Nephron (organoid): ENCODE measurements at regions not wholly inside any gene's neighbourhood (a gene's known extent, or its start where the extent isn't known, plus 50 kb on each side); places are given as distances from the start of the nearest gene placed in this dataset.

Experiments
- H3K27ac Mint-ChIP-seq, 3 experiments: 2 replicates each; pipeline ENCODE4 v1.8.0; 2020; ENCODE audit warnings: mixed read lengths in 3 of 3, mild to moderate bottlenecking in 2 of 3, moderate library complexity in 1 of 3
- H3K27me3 Mint-ChIP-seq: 2 replicates; pipeline ENCODE4 v1.8.0; 2021; ENCODE audit warnings: low read depth, mild to moderate bottlenecking, moderate library complexity, mixed read lengths
- H3K36me3 Mint-ChIP-seq: 2 replicates; pipeline ENCODE4 v1.8.0; 2020; ENCODE audit warnings: low read depth, mixed read lengths
- H3K4me1 Mint-ChIP-seq: 2 replicates; pipeline ENCODE4 v1.8.0; 2020; ENCODE audit warnings: mixed read lengths
- H3K4me3 Mint-ChIP-seq, 3 experiments: 2 replicates each; pipeline ENCODE4 v1.8.0; 2020; ENCODE audit warnings: mild to moderate bottlenecking in 3 of 3, mixed read lengths in 3 of 3, moderate library complexity in 2 of 3
- H3K9me3 Mint-ChIP-seq: 2 replicates; pipeline ENCODE4 v1.8.0; 2020; ENCODE audit warnings: mixed read lengths
- CTCF ChIP-seq, 3 experiments: fragments of 200-600 bp; sonication (generic); IDR thresholded peaks; one replicate each; pipeline ENCODE4 v1.5.0; 2021; ENCODE audit warnings: antibody characterized with exemption in 3 of 3; ENCODE audit not compliant: unreplicated experiment in 3 of 3

GRCh38 chr6:97870273-97870672 is 587.3 kb upstream of the MMS22L start:
- Mint-ChIP-seq H3K9me3 (no peaks in the 10 kb centered on the region), H3K27ac (no peak overlapping the region), H3K27me3 (no peaks in the 10 kb centered on the region), H3K36me3 (no peaks in the 10 kb centered on the region), H3K4me1 (no peaks in the 10 kb centered on the region), H3K4me3 (no peak overlapping the region)
- no peak for TF ChIP-seq CTCF (IDR thresholded peaks at IDR 0.05; ENCODE audit: unreplicated experiment in 3 of 3)

DNA sequence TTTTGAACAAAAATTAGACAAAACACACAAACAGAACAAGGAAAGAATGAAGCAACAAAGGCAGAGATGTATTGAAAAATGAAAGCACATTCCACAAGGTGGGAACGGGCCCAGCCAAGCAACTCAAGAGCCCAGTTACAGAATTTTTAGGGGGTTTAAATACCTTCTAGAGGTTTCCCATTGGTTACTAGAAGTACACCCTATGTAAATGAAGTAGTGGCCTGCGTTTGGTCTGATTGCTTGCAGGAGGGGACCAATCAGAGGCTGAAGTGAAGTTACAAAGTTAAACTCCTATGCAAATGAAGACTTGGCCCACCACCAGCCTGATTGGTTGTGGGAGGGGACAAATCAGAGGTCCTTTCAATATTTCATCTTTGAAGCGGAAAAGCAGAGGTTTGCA is 593.7 kb upstream of the MMS22L start:
- Mint-ChIP-seq H3K9me3 (no peaks in the 10 kb centered on the region), H3K4me3 (no peak overlapping the region), H3K27ac (no peak overlapping the region)

DNA sequence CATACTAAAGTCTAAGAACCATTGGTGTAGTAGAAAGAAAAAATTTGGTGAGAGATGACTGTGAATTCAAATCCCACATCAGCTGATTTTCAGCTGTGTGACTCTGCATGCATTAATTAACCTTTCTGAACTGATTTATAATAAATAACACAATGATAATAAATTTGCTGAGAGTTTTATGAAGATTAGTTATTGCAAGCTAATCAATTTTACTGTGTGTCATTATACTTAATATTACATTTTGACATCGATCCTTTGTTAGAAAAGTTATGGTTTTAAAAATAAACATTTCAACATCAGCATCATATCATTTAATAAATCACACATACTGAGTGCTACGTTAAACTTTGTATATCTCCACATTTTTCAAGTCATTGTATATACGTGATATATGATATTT is 599.7 kb upstream of the MMS22L start:
- TF ChIP-seq CTCF (IDR thresholded peaks at IDR 0.05; ENCODE audit: unreplicated experiment in 3 of 3) = no peak
- H3K27ac Mint-ChIP-seq = no peak overlapping the region
- no peak overlapping the region for H3K4me3 Mint-ChIP-seq
- H3K36me3 Mint-ChIP-seq = no peaks in the 10 kb centered on the region
- H3K27me3 Mint-ChIP-seq = no peaks in the 10 kb centered on the region
- no peaks in the 10 kb centered on the region for H3K9me3 Mint-ChIP-seq
- H3K4me1 Mint-ChIP-seq = peaks cover 3% of the 10 kb centered on the region

More for the DNA sequence above, 593.7 kb upstream of the MMS22L start:
- Mint-ChIP-seq H3K27me3 (no peaks in the 10 kb centered on the region), H3K4me1 (no peaks in the 10 kb centered on the region), H3K36me3 (no peaks in the 10 kb centered on the region)
- no peak for TF ChIP-seq CTCF (IDR thresholded peaks at IDR 0.05; ENCODE audit: unreplicated experiment in 3 of 3)

- H3K27ac Mint-ChIP-seq = peak overlapping the region in 2 of 3 experiments; percentile 12 to 25
- H3K36me3 Mint-ChIP-seq = no peaks in the 10 kb centered on the region
- H3K27me3 Mint-ChIP-seq = no peaks in the 10 kb centered on the region
- H3K9me3 Mint-ChIP-seq = no peaks in the 10 kb centered on the region
- H3K4me3 Mint-ChIP-seq = no peak overlapping the region
- TF ChIP-seq CTCF (IDR thresholded peaks at IDR 0.05; ENCODE audit: unreplicated experiment in 3 of 3) = no peak
- peaks cover 3% of the 10 kb centered on the region for H3K4me1 Mint-ChIP-seq
Observed at GRCh38 chr6:97885325-97885724, 602.3 kb upstream of the MMS22L start.

- Mint-ChIP-seq H3K27me3 (no peaks in the 10 kb centered on the region), H3K9me3 (no peaks in the 10 kb centered on the region), H3K36me3 (no peaks in the 10 kb centered on the region), H3K4me3 (no peak overlapping the region), H3K4me1 (peaks cover 3% of the 10 kb centered on the region), H3K27ac (peak overlapping the region in 2 of 3 experiments; percentile 12 to 25)
- TF ChIP-seq CTCF (IDR thresholded peaks at IDR 0.05; ENCODE audit: unreplicated experiment in 3 of 3) = no peak
Observed at GRCh38 chr6:97885828-97886227, 602.8 kb upstream of the MMS22L start.

DNA sequence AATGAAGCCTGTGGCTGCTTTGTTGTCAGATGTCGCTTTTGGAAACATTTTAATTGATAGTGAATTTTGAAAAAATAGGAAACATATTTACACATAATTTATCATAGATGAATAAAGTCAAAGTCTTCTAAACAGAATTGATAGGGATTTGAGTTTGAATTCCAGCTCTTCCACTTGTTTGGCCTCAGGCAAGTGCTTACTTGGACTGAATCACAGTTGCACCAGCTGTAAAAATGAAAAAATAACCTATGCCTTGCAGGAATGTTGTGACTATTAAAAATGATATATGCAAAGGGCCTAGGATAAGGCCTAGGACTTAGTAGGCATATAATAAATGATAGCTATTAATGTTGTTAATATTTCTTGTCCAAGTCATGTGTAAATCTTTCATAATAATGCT is 618.5 kb upstream of the MMS22L start:
- Mint-ChIP-seq H3K4me3 (no peak overlapping the region), H3K4me1 (no peaks in the 10 kb centered on the region), H3K36me3 (no peaks in the 10 kb centered on the region), H3K27me3 (no peaks in the 10 kb centered on the region), H3K9me3 (peaks cover 7% of the 10 kb centered on the region), H3K27ac (no peak overlapping the region)
- no peak for TF ChIP-seq CTCF (IDR thresholded peaks at IDR 0.05; ENCODE audit: unreplicated experiment in 3 of 3)
